ENCODE measurements at regions not wholly inside any gene's neighbourhood (a gene's known extent, or its start where the extent isn't known, plus 50 kb on each side); places are given as distances from the start of the nearest gene placed in this dataset.

- no peak for TF ChIP-seq POLR2A (IDR thresholded peaks at IDR 0.05)
- TF ChIP-seq, protein P1, sequence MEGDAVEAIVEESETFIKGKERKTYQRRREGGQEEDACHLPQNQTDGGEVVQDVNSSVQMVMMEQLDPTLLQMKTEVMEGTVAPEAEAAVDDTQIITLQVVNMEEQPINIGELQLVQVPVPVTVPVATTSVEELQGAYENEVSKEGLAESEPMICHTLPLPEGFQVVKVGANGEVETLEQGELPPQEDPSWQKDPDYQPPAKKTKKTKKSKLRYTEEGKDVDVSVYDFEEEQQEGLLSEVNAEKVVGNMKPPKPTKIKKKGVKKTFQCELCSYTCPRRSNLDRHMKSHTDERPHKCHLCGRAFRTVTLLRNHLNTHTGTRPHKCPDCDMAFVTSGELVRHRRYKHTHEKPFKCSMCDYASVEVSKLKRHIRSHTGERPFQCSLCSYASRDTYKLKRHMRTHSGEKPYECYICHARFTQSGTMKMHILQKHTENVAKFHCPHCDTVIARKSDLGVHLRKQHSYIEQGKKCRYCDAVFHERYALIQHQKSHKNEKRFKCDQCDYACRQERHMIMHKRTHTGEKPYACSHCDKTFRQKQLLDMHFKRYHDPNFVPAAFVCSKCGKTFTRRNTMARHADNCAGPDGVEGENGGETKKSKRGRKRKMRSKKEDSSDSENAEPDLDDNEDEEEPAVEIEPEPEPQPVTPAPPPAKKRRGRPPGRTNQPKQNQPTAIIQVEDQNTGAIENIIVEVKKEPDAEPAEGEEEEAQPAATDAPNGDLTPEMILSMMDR (IDR thresholded peaks at IDR 0.05): no peak
- no peak for TF ChIP-seq EP300 (IDR thresholded peaks at IDR 0.05)
Measured at GRCh38 chr17:77302682-77303081, 161.9 kb downstream of the SEC14L1 start.

Measured in stomach (tissue), 4 donors.